Left lung (tissue), 4 donors: ENCODE measurements at regions not wholly inside any gene's neighbourhood (a gene's known extent, or its start where the extent isn't known, plus 50 kb on each side); places are given as distances from the start of the nearest gene placed in this dataset.

Experiments
- ATAC-seq: fragments of 200-7000 bp; cut with Tn5 transposase; one replicate; pipeline ENCODE4 v1.9.1; 2020; ENCODE audit warnings: moderate library complexity
- DNase-seq, 4 donors: peaks; one replicate each; pipeline ENCODE4 v3.0.0-alpha.2; 2013 to 2020
- H3K27ac ChIP-seq, 2 donors: fragments of 200-600 bp; sonication (generic) in 1 of 2; one replicate each; pipeline versions ENCODE4 v1.5.0 to v1.8.0; 2020 to 2021
- H3K27me3 ChIP-seq, 2 donors: fragments of 200-600 bp; sonication (generic) in 1 of 2; one replicate each; pipeline versions ENCODE4 v1.5.0 to v1.8.0; 2020 to 2021
- H3K36me3 ChIP-seq, 2 donors: fragments of 200-600 bp; sonication (generic) in 1 of 2; one replicate each; pipeline versions ENCODE4 v1.5.0 to v1.8.0; 2020 to 2021
- H3K4me1 ChIP-seq, 2 donors: fragments of 200-600 bp; one replicate each; pipeline ENCODE4 v1.8.0; 2021
- H3K4me3 ChIP-seq, 2 donors: fragments of 200-600 bp; sonication (generic) in 1 of 2; one replicate each; pipeline versions ENCODE4 v1.5.0 to v1.8.0; 2020 to 2021; ENCODE audit warnings: mild to moderate bottlenecking in 1 of 2
- H3K9me3 ChIP-seq, 2 donors: fragments of 200-600 bp; sonication (generic) in 1 of 2; one replicate each; pipeline versions ENCODE4 v1.5.0 to v1.8.0; 2020 to 2021
- intact Hi-C, 2 donors: fragments of 100-400 bp; cut with DNase I; formaldehyde crosslinking; loops; one replicate each; pipeline versions ENCODE4 v1.11.2 to v1.14.2; 2022
- TF ChIP-seq, protein P1 (sequence below), 2 donors: fragments of 200-600 bp; sonication (generic) in 1 of 2; IDR thresholded peaks; one replicate each; pipeline versions ENCODE4 v1.5.0 to v1.8.0; 2021; ENCODE audit warnings: antibody characterized with exemption in 2 of 2
- donor health status: DM: no; HTN: yes; CAD: no.
- donor health status: DM: no; HTN: no; CAD: no.

DNA sequence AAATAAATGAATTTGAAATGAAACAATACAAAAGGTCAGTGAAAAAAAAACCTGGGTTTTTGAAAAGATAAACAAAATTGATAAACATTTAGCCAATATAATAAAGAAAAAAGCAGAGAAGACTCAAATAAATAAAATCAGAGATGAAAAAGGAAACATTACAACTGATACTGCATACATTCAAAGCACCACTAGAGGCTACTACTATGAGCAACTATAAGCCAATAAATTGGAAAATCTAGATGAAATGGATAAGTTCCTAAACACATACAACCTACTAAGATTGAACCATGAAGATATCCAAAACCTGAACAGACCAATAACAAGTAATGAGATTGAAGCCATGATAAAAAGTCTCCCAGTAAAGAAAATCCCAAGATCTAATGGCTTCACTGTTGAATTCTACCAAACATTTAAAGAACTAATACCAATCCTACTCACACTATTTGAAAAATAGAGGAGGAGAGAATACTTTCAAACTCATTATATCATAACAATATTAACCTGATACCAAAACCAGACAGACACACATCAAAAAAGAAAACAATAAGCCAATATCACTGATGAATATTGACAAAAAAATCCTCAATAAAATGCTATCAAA, 80.8 kb upstream of the CERS6 start:
- Histone ChIP-seq H3K36me3 (no peaks in the 10 kb centered on the region), H3K4me1 (no peaks in the 10 kb centered on the region), H3K4me3 (no peak overlapping the region), H3K9me3 (no peaks in the 10 kb centered on the region), H3K27me3 (no peaks in the 10 kb centered on the region), H3K27ac (no peak overlapping the region)
- intact Hi-C loops, result no loop called here
- TF ChIP-seq, protein P1, sequence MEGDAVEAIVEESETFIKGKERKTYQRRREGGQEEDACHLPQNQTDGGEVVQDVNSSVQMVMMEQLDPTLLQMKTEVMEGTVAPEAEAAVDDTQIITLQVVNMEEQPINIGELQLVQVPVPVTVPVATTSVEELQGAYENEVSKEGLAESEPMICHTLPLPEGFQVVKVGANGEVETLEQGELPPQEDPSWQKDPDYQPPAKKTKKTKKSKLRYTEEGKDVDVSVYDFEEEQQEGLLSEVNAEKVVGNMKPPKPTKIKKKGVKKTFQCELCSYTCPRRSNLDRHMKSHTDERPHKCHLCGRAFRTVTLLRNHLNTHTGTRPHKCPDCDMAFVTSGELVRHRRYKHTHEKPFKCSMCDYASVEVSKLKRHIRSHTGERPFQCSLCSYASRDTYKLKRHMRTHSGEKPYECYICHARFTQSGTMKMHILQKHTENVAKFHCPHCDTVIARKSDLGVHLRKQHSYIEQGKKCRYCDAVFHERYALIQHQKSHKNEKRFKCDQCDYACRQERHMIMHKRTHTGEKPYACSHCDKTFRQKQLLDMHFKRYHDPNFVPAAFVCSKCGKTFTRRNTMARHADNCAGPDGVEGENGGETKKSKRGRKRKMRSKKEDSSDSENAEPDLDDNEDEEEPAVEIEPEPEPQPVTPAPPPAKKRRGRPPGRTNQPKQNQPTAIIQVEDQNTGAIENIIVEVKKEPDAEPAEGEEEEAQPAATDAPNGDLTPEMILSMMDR (IDR thresholded peaks at IDR 0.05), result peak in 1 of 2 donors; percentile 21
- no peak for DNase-seq
- ATAC-seq, result no peak

DNA sequence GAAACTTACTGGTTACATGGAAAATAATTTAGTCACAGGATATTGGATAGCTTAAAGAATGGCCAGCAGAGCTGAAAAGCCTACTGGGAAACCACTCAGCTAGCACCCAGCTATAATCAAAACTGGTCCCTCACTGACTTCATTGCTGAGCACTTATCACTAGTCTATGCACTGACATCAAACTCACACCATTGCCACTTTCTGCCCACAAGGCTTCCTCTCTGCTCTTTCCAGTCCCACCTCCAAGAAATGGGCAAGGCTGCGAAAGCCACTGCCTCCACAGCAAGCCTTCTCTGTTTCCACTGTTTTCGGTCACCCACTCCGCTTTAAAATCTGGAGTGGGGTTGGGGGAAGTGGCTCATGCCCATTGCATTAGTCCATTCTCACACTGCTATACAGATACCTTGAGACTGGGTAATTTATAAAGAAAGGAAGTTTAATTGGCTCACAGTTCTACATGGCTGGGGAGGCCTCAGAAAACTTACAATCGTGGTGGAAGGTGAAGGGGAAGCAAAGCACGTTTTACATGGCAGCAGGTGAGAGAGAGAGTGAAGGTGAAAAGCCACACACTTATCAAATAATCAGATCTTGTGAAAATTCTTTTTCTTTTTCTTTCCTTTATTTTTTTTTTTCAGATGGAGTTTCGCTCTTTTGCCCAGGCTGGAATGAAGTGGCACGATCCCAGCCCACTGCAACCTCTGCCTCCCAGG, 77.0 kb upstream of the CERS6 start:
- no peak overlapping the region for H3K27ac ChIP-seq
- no peaks in the 10 kb centered on the region for H3K27me3 ChIP-seq
- ATAC-seq (no peak), DNase-seq (no peak)
- intact Hi-C loops, result no loop called here
- H3K9me3 ChIP-seq, result no peaks in the 10 kb centered on the region
- H3K36me3 ChIP-seq, result no peaks in the 10 kb centered on the region
- no peak overlapping the region for H3K4me3 ChIP-seq
- H3K4me1 ChIP-seq, result no peaks in the 10 kb centered on the region
- TF ChIP-seq, protein P1 (IDR thresholded peaks at IDR 0.05), result no peak

DNA sequence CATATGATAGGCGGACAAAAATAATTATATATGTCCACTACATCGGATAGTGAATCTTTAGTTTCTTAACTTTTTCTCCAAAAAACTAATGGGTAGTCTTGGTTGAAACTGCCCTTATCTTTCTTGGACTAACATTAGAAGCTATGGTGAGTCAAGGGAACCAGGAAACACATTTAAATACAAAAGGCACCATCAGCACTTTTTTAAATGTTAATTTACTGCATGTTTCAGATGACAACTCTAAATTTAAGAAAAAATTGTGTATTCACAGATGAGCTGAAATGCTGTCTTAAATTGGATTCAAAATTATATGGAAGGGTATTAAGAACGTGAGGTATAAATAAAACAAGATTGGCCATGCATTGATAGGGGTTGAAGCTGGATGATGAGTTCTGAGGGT, 75.6 kb upstream of the CERS6 start:
- TF ChIP-seq, protein P1 (IDR thresholded peaks at IDR 0.05), result no peak
- Histone ChIP-seq H3K4me3 (no peak overlapping the region), H3K27me3 (no peaks in the 10 kb centered on the region), H3K27ac (no peak overlapping the region), H3K4me1 (no peaks in the 10 kb centered on the region), H3K9me3 (no peaks in the 10 kb centered on the region), H3K36me3 (no peaks in the 10 kb centered on the region)
- intact Hi-C loops, result no loop called here
- ATAC-seq, result no peak
- DNase-seq, result no peak

DNA sequence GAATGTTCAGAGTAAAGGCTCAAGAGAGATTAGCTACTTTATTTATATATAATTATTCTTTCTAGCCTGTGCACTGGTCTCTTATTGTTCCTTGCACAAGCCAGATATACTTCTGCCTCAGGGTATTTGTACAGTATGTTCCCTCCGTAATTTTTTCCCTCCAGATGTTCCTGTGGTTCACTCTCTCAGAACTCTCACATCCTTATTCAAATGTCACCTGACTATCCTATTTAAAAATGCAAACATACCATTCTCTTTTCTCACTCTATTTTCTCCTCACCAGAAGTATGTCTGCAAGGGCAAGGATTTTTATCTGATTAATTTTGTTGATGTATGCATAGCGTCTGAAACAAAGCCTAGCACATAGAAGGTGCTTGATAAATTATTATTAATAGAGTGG, 64.0 kb upstream of the CERS6 start:
- intact Hi-C loops, result no loop called here
- TF ChIP-seq, protein P1 (IDR thresholded peaks at IDR 0.05), result no peak
- Histone ChIP-seq H3K4me3 (no peak overlapping the region), H3K36me3 (no peaks in the 10 kb centered on the region), H3K27ac (no peak overlapping the region), H3K27me3 (no peaks in the 10 kb centered on the region), H3K9me3 (no peaks in the 10 kb centered on the region), H3K4me1 (no peaks in the 10 kb centered on the region)
- DNase-seq (no peak), ATAC-seq (no peak)

DNA sequence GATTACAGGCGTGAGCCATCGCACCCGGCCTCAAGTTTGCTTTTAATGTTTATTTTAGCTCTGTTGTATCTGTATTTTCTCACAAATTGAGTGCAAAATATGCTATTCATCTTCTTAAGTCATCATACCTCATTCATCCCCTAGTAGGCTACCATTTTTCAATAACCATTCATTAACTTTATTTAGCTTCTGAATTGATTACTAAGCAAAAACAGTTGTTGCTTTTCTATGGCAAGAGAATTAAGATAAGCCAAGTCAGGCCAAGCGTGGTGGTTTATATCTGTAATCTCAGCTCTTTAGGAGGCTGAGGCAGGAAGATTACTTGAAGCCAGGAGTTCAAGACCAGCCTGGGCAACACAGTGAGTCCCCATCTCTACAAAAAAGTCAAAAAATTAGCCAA, 63.3 kb upstream of the CERS6 start:
- no peak for DNase-seq

More for the DNA sequence above, 63.3 kb upstream of the CERS6 start:
- no peaks in the 10 kb centered on the region for H3K4me1 ChIP-seq
- H3K4me3 ChIP-seq, result no peak overlapping the region
- no peaks in the 10 kb centered on the region for H3K36me3 ChIP-seq
- H3K9me3 ChIP-seq, result no peaks in the 10 kb centered on the region
- ATAC-seq, result no peak
- TF ChIP-seq, protein P1 (IDR thresholded peaks at IDR 0.05), result no peak
- no peaks in the 10 kb centered on the region for H3K27me3 ChIP-seq
- no peak overlapping the region for H3K27ac ChIP-seq
- intact Hi-C loops, result no loop called here
